Upper lobe of left lung (tissue), 6 donors: ENCODE measurements at regions not wholly inside any gene's neighbourhood (a gene's known extent, or its start where the extent isn't known, plus 50 kb on each side); places are given as distances from the start of the nearest gene placed in this dataset.

Experiments
- ATAC-seq, 2 donors: fragments of 200-7000 bp; cut with Tn5 transposase; one replicate each; pipeline ENCODE4 v1.9.1; 2022; ENCODE audit warnings: mild to moderate bottlenecking in 2 of 2, moderate library complexity in 2 of 2; ENCODE audit not compliant: low FRiP score in 2 of 2
- DNase-seq, 2 donors: peaks; one replicate each; pipeline ENCODE4 v3.0.0-alpha.2; 2019 to 2020
- H3K27ac ChIP-seq, 4 donors: fragments of 200-600 bp; sonication (generic); one replicate each; pipeline ENCODE4 v1.5.1; 2016 to 2019
- H3K27me3 ChIP-seq, 4 donors: fragments of 200-600 bp; sonication (generic); one replicate each; pipeline ENCODE4 v1.5.1; 2017 to 2019
- H3K36me3 ChIP-seq, 4 donors: fragments of 200-600 bp; sonication (generic); one replicate each; pipeline ENCODE4 v1.5.1; 2016 to 2019
- H3K4me1 ChIP-seq, 4 donors: fragments of 200-600 bp; sonication (generic); one replicate each; pipeline ENCODE4 v1.5.1; 2018 to 2019
- H3K4me3 ChIP-seq, 4 donors: fragments of 200-600 bp; sonication (generic); one replicate each; pipeline ENCODE4 v1.5.1; 2017 to 2019; ENCODE audit warnings: mild to moderate bottlenecking in 2 of 4, moderate library complexity in 1 of 4
- H3K9me3 ChIP-seq, 4 donors: fragments of 200-600 bp; sonication (generic); one replicate each; pipeline ENCODE4 v1.5.1; 2018 to 2019
- CTCF ChIP-seq, 6 experiments: fragments of 450-650 bp in 4 of 6; fragments of 200-600 bp in 2 of 6; sonication (generic) in 2 of 6; IDR thresholded peaks; one replicate each; pipeline ENCODE4 v1.5.1; 2016 to 2019; ENCODE audit warnings: antibody characterized with exemption in 6 of 6
- EP300 ChIP-seq, 4 donors: sonication (generic); formaldehyde crosslinking; IDR thresholded peaks; one replicate each; pipeline ENCODE4 v1.5.1; 2017; ENCODE audit warnings: antibody characterized with exemption in 4 of 4, control low read depth in 2 of 4
- POLR2A ChIP-seq, 4 donors: fragments of 450-650 bp; IDR thresholded peaks; one replicate each; pipeline ENCODE4 v1.5.1; 2016 to 2017; ENCODE audit warnings: antibody characterized with exemption in 4 of 4, mild to moderate bottlenecking in 2 of 4
- POLR2AphosphoS5 ChIP-seq, 2 donors: sonication (generic); formaldehyde crosslinking; IDR thresholded peaks; one replicate each; pipeline ENCODE4 v1.5.1; 2017; ENCODE audit warnings: antibody characterized with exemption in 2 of 2
- WGBS, 2 donors: methylation state at CpG; one replicate each; pipeline ENCODE4 v1.1.5; 2017 to 2018; 5-methylcytosine and 5-hydroxymethylcytosine counted together
- donor health status: DM: no; HTN: no; CAD: no; lungs with moderate emphysema.
- donor health status: DM: no; HTN: yes; CAD: no; lungs with severe emphysema.

- peak in 1 of 2 donors; percentile 45 for DNase-seq
- Histone ChIP-seq H3K4me3 (no peak overlapping the region), H3K27me3 (no peaks in the 10 kb centered on the region), H3K9me3 (no peaks in the 10 kb centered on the region), H3K36me3 (no peaks in the 10 kb centered on the region), H3K27ac (peak overlapping the region in 1 of 4 donors; percentile 11), H3K4me1 (peaks cover 0 to 22% (median 8%) of the 10 kb centered on the region in 4 donors)
- TF ChIP-seq CTCF (IDR thresholded peaks at IDR 0.05) (no peak), EP300 (IDR thresholded peaks at IDR 0.05) (no peak), POLR2AphosphoS5 (IDR thresholded peaks at IDR 0.05) (no peak), POLR2A (IDR thresholded peaks at IDR 0.05) (no peak)
- WGBS, 2 donors: 57 to 62% methylated on average over 4 of the region's 4 CpGs
- peak in 1 of 2 donors; percentile 67 for ATAC-seq
Observed at GRCh38 chr17:37826497-37827430, 81.9 kb upstream of the HNF1B start.

DNA sequence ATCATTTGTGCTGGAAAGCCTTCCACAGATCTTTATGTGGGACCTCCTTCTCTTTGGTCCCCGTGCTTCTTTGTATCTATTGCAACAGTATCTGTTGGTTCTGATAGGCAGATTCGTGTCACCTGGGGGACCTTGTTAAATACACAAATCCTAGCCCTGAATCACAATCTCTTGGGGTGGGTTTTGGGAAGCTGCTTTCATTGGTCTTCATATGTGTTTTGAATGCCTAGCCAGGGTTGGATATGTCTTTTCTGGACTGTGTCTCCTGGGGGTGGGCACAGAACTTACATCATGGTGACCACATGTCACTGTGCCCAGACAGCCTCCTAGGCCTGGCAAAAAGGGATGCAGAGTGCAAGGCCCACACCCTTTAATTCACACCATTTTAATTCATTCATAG is 81.0 kb upstream of the HNF1B start:
- Histone ChIP-seq H3K36me3 (no peaks in the 10 kb centered on the region), H3K27me3 (no peaks in the 10 kb centered on the region), H3K27ac (no peak overlapping the region), H3K4me3 (no peak overlapping the region), H3K4me1 (peaks cover 0 to 22% (median 8%) of the 10 kb centered on the region in 4 donors), H3K9me3 (no peaks in the 10 kb centered on the region)
- no peak for DNase-seq
- 89 to 95% methylated on average over 2 of the region's 2 CpGs for WGBS, 2 donors
- no peak for ATAC-seq
- TF ChIP-seq POLR2A (IDR thresholded peaks at IDR 0.05): no peak
- no peak for TF ChIP-seq POLR2AphosphoS5 (IDR thresholded peaks at IDR 0.05)
- TF ChIP-seq CTCF (IDR thresholded peaks at IDR 0.05): no peak
- no peak for TF ChIP-seq EP300 (IDR thresholded peaks at IDR 0.05)

DNA sequence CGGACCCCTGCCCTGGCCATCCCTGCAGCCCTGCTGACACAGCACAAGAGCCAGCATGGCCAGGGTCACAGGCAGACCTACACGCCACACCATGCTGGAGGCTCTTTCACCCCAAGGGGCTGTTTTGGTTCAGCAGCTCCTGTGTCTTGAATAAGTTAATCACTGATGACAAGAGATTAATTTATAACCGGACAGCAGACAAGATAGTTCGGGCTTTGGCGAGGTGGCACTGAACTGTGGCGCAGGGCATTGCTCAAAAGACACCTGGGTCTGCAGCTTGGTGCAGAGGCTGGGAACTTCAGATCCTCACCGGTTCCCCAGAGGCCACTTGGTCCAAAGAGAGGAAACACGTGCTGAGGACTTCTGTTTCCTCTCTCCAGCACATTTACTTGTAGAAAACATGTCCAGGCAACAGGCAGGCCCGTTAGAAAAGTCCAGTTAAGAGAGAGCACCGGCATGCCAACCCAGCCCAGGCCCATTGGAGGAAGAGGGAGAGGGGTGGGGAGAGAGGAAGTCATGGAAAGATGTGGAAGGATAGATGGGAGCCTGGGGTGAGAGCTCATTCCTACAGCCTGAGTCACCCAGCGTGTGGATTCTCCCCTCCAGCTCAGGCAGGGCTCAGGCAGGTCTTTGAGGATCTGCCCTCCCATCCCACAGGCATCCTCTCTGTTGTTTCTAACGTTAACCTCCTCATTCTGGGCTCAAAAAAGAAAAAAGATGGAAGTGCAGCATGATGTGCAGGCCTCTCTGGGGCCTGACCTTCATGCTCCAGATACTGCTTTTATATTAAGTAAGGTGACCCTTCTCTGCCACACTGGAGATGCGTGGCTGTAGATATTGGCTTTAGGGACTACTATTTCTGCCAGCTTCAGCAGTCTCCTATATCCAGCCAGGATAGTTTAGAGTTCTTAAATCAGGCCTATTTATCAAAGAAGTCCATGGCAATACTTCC is 80.0 kb upstream of the HNF1B start:
- 67 to 77% methylated on average over 12 to 13 of the region's 13 CpGs for WGBS, 2 donors
- H3K4me3 ChIP-seq: no peak overlapping the region
- no peaks in the 10 kb centered on the region for H3K9me3 ChIP-seq
- ATAC-seq: no peak
- H3K36me3 ChIP-seq: no peaks in the 10 kb centered on the region
- TF ChIP-seq EP300 (IDR thresholded peaks at IDR 0.05) (no peak), POLR2A (IDR thresholded peaks at IDR 0.05) (no peak), POLR2AphosphoS5 (IDR thresholded peaks at IDR 0.05) (no peak), CTCF (IDR thresholded peaks at IDR 0.05) (no peak)
- H3K27ac ChIP-seq: no peak overlapping the region
- H3K27me3 ChIP-seq: no peaks in the 10 kb centered on the region
- DNase-seq: peak in 1 of 2 donors; percentile 20
- H3K4me1 ChIP-seq: peaks cover 0 to 28% (median 8%) of the 10 kb centered on the region in 4 donors

GRCh38 chr17:37823996-37824395 is 79.1 kb upstream of the HNF1B start:
- DNase-seq: no peak
- ATAC-seq: no peak
- Histone ChIP-seq H3K4me1 (peaks cover 0 to 21% (median 6%) of the 10 kb centered on the region in 4 donors), H3K27ac (no peak overlapping the region), H3K27me3 (no peaks in the 10 kb centered on the region), H3K9me3 (no peaks in the 10 kb centered on the region), H3K36me3 (no peaks in the 10 kb centered on the region), H3K4me3 (no peak overlapping the region)
- no peak for TF ChIP-seq POLR2A (IDR thresholded peaks at IDR 0.05)
- TF ChIP-seq POLR2AphosphoS5 (IDR thresholded peaks at IDR 0.05): no peak
- no peak for TF ChIP-seq EP300 (IDR thresholded peaks at IDR 0.05)
- TF ChIP-seq CTCF (IDR thresholded peaks at IDR 0.05): no peak
